ENCODE measurements at regions not wholly inside any gene's neighbourhood (a gene's known extent, or its start where the extent isn't known, plus 50 kb on each side); places are given as distances from the start of the nearest gene placed in this dataset.

DNA sequence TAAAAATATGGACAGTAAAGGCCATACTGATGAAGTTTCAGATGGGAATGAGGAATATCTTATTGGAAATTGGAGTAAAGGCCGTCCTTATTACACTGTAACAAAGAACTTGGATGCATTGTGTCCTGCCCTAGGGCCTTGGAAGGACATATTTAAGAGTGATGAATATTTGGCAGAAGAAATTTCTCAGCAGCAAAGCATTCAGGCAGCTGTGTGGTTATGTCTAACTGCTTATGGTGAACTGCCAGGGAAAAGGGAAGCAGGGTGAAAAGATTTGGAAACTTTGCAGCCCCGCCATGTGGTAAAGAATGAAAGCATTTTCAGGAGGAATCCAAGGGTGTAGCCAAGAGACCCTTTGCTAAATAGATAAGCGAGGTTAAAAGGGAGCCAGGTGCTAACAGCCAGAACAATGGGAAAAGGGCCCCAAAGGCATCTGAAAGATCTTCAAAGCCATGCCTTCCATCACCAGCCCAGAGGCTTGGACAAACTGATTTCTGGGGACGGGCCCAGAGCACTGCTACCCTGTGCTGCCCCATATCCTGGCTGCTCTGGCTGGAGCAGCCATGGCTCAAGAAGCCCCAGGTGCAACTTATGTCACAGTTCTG lies 200.0 kb downstream of the PTPRU start:
- peak; percentile 28 for DNase-seq

DNA sequence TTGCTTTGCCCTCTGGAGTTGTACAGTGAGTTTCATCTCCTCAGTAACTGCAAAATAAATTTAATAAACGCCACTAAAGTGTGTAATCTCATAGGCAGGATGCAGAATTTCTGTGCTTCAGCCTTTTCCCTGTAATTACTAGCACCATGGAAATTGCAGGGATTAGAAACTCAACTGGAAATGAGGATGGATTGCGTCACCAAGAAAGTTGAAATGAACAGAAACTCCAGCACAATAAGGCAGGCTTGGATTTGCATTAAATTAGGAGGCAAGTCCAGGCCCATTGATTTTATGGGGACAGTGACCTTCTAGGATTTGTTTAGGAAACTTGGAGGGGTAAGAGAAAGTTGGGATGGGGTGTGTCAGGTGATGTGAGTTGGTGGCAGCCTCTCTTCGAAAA lies 197.5 kb downstream of the PTPRU start:
- no peak for DNase-seq

DNA sequence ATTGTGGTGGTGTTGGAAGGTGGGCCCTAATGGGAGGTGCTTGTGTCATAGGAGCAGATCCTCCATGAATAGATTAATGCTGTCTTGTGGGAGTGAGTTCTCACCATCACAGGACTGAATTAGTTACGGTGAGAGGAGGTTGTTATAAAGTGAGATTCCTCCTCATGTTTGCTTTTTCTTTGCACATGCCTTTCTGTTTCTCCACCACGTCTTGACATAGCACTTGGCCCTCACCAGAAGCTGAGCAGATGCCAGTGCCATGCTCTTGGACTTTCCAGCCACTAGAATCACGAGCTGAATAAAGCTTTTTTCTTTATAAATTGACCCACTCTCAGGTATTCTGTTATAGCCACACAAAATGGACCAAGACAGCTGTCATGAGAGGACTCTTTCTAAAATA lies 194.8 kb downstream of the PTPRU start:
- DNase-seq: no peak

DNA sequence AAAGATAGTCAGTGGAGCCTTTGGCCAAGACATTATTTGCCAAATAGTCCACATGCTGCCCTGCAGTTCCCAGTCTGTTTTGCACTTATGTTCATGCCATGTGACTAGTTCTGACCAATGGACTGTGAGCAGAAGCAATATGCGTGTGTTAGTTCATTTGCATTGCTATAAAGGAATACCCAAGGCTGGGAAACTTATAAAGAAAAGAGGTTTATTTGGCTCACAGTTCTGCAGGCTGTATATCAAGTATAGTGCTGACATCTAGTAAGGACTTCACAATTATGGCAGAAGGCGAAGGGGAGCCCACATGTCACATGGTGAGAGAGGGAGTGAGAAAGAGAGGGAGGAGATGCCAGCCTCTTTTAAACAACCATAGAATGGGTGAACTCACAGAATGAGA lies 193.3 kb downstream of the PTPRU start:
- DNase-seq: no peak

DNA sequence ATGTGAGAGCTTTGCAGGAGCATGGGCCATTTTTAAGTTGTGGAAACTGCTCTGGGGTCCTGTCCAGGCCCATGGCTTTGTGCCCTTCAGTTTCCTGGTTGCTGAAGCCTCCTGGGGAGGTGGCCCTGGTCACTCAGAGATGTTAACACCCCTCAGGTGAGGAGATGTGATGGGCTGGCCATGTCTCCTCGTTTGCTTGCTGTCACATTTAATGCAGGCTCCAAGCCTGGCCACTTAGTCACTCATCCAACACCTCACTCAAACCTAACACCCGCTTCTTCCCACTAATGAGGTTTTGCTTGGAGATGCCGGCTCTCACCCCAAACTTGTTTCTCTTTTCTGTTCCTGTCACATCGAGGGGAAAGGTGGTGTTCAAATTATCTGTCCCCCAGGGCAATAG lies 192.7 kb downstream of the PTPRU start:
- DNase-seq: no peak

DNA sequence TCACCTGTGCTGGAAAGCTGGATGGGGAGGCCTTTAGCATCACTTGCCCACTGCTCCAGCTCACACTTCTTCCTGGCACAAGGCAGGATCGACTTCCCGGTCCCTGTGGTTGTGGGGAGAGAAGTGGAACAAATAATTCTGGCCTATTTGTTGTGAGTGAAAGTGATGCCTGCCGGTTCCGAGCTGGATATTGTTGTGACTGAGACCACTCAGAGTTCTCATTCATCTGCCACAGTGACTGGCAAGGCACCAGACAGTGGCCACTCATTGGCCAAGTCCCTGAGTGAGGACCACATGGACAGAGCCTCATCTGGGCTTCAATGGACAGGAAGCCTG lies 191.9 kb downstream of the PTPRU start:
- peak; percentile 12 for DNase-seq

DNA sequence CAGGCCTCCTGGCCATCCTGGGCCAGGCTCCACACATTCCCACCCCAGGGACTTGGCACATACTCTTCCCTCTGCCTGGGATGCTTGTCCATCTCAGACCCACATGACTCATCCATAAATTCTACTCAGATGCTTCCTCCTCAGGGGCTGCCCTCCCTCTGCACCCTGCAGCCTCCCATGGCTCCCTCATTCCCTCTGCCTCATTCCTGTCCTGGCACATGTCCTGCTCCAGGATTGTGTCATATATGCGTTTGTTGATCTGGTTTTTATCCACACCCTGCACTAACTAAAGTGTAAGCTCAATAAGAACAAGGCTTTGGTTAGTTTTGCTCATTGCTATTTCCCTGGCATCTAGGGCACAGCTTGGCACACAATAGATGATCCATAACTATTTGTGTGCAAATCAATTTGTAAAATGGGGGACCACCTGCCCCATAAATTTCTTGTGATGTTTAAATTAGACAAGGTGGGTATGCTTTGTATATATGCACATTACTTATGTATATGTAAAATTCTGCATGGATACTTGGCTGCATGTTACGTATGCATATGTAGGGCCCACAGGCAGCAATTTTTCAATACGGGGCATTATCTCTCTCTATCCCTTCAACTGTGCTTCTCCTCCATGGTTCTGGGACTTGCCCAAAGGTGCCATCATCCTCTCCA lies 191.4 kb downstream of the PTPRU start:
- DNase-seq: peak; percentile 41

DNA sequence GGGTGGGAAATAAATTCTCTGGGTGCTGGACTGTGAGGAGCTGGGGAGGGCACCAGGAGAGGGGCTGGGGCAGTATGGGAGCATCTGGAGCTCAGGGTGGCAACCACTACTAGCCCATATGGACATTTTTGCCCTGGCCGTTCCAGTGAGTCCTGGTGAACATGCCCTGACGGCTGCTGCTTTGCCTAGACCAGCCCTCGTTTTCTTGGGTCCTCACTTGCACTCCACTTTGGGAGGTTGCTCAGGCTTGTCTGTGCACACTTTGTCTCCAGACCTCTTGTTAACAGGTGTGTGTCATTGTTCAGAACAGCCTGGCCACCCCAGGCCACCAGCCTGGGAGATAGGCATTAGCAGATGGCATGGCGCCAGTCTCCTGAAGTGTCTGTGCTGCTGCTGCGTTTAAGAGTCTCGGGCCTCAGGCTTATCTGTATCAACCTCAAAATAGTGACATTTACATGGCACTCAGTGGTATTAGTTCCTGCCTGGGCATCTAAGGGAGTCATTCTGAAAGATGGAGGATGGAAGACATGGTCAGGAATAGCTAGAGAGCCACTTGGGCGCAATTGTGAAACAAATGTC lies 190.5 kb downstream of the PTPRU start:
- DNase-seq: peak; percentile 32

DNA sequence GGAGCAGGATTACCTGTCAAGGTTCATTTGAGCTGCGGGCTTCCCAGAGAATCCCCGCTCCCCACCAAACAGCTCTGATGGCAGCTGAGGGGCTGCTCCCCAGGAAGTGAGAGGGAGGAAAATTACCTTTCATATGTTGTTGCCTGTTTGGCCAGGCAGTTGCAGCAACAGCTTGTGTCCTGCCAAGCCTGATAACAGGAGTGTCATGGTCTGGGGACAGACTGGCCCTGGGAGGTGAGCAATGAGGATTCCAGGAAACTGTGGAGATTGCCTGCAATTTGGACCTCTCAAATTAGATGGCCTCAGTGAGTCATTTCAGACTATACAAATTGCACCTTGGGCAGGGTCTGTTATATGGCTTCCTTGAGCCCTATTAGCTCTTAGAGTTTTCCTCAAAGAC lies 189.3 kb downstream of the PTPRU start:
- peak; percentile 52 for DNase-seq

DNA sequence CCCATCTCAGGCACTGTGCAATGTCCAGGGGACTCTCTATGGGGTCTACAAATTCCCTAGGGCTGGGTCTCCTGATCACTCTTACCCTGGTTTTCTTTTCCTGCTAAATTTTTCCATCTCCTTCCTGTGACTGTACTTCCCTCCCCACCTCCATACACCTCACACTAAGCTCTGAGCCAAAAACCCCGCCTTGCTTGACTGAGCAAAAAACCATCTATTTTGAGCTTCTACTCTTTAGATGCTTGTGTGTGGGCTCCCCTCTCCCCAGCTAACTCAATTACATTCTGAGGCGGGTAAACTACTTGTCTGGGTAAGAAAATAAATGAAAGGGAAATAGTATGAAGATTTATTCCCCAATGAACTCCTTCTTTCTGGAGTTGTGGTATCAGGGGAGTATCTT lies 187.9 kb downstream of the PTPRU start:
- DNase-seq: no peak

DNA sequence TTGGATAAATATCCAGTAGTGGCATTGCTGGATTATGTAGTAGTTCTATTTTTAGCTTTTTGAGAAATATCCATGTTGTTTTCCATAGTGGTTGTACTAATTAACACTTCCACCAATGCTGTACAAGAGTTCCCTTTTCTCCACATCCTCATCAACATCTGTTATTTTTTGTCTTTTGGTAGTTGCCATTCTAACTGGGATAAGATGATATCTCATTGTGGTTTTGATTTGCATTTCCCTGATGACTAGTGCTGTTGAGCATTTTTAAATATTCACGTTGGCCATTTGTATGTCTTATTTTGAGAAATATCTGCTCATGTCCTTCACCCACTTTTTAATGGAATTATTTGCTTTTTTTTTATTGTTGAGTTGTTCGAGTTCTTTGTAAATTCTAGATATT lies 183.9 kb downstream of the PTPRU start:
- no peak for DNase-seq

DNA sequence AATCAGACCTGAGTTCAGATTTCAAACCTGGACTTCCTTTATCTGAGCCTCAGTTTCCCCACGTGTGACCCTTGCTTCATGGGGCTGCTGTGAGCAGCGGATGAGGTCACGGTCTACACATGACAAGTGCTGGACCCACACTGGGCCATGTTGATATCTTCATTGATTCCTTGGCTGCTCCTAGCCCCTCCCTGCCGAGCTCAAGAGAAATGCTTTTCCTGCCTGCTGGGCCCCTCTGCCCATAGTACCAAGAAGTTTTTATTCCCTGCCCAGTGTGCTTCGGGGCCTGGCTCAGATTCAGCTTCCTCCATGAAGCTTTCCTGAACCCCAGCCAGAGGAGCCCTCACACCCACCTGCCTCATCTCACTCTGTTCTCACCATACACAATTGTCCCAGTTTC lies 181.6 kb downstream of the PTPRU start:
- DNase-seq: peak; percentile 29

DNA sequence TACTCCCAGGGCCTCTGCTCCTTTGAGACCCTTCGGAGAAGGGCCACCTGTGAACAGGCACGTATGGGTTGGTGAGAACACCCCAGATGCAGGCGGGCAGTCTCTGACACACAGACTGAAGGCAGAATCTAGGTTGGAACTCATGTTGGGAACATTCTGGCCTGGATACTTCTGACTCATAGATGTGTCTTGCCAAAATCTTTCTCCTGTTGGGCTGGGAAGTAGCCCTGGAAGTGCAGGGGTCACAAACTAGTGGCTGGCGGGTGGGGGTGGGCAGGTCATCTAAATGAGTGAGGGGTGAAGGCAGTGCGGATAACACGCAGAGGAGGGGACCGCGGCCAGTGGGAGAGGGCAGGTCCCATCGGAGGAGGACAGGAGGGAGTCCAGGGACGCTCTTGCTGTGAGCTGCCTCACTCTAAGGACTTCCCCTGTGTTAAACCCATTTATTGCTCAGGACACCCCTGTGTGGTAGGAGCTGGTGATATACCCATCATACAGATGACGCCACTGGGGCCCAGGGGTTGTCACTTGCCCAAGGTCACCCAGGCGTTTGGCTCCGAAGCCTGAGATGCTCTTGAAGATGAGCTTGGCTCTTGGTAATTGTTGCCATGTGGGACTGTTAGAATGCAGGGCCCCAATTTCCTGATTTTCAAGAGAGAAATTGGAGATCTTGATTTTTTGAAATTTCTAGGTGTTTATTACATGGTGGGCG lies 181.0 kb downstream of the PTPRU start:
- DNase-seq: peak; percentile 40

DNA sequence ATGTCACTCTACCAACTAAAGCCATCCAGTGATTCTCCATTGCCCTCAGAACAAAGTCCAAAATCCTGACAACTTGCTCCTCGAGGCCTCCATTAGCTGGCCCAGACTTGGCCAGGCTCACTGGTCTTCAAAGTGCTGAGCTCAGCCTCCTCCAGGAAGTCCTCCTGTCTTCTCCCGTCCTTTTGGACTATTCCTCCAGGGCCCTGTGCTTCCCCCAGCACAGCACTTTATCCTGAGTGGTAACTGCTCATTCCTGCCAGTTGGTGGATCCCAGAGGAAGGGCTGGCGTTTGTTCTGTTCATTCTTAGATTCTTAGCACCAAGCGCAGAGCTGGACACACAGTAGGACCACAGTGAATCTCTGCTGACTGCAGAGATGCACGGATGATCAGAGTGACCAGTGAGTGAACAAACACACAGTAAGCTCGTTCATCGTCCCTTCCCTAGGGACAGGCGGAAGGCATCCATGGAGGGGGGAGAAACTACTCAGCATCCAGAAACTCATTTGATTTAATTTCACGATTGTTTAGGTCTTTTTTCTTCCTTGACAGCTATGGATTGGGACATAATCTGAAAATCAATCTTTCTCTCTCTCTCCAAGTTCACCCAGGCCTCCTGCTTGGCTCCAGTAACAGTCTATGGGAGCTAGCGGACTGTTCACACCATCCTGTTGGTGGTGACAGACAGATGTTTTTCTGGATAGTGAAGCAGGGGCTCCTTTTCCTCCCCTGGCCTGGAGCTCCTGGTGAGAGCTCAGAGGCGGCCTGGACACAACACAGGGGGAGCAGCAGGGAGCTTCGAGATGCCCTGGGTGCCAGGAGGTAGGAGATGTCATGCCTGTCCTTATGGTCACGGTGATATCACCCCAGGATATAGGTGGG lies 180.2 kb downstream of the PTPRU start:
- DNase-seq: peak; percentile 55

DNA sequence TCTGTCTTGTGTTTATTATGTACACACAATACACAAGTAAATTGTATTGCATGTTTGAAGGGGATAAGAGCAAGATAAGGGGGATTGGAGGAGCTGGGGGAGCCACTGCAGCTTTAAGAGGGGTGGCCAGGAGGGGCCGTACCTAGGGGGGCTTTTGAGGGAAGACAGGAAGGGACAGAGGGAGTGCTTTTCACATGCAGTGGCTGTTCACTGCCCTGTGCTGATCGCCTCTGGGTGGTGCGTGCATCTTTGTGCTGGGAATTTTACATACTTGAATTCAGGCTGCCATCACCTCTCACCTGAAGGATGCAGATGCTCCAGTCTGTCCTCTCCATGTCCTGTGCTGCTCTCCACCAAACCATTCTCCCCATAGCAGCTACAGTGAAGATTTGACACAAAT lies 179.5 kb downstream of the PTPRU start:
- DNase-seq: peak; percentile 11

DNA sequence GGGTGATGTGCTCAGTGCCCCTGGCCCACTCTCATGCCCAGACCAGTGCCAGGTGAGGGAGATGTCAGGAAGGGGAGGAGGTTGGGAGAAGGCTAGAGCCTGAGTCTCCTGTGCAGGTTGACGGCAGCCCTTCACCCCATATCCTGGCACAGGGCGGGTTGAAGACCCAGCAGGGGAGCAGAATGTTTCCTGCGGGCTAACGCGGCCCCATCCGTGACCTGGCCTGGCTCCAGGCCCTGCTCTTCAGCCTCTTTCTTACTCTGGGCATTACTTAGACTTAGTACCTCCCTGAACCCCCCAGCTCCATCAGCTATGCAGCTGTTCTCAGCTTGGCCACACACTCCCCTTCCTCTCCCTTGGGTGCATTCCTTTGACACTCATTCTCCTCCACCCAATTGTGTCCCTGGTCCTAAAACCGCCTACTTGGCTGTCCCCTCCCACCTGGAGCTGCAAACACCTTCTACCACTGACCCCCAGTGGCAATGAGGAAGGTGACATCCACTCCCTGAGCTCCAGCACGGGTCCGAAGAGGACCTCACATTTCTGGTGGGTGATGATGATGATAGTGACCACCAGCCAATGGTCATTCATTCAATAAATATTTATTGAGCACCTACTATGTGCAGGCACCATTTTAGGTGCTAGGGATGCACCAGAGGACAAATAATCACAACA lies 179.0 kb downstream of the PTPRU start:
- DNase-seq: peak; percentile 64

DNA sequence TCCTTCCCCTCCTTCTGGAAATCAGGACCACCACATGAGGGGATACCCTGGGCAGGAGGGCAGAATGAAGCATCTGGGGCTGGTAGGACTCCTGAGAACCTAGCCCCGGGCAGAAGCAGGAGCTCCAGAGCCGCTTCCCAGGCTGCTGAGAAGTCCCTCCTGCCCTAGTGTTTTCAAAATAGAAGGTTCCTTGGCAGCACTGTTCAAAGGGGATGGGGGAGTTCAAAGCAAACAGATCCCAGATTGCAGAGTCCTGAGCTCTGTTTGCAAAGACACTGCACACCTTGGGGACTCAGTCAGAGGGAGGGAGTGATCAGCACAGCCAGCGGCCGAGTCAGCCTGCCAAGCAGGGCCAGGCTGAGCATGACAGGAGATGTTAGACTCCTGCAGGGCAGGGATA lies 177.8 kb downstream of the PTPRU start:
- DNase-seq: peak; percentile 47

DNA sequence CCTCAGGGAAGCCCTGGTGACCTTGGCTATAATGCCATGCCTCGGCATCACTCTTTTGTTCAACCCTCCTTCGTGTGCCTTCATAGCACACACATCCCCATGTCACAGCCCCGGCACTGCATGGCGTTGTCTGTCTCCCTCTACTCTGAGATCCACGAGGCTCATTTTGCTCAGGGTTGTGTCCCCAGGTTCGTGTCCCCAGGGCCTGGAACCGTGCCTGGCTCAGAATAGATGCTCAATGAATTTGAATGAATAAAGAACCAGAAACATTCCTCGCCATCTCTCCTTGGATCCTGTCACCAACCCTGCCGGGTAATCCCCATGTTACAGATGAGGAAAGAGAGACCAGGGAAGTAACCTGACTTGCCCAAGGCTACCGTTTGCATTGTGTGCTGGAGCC lies 177.3 kb downstream of the PTPRU start:
- peak; percentile 25 for DNase-seq

DNA sequence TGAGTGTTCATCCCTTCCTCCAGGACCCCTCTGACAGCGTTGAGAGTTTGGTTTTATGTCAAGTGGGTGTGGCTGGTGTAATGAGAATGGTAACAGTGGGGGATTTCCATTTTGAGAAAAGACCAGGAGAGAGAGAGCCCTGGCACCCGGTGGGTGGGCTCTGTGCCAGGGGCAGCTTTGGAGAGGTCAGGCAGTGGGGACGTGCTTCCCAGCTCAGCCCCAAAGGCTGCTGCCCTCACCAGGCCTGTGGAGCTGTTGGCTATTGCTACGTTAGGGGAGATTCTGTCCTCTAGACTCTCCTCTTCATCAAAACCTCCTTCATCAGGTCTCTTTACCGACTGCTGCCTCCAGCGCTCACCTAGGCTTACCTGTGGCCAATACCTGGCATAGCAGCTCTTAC lies 176.3 kb downstream of the PTPRU start:
- DNase-seq: peak; percentile 29

DNA sequence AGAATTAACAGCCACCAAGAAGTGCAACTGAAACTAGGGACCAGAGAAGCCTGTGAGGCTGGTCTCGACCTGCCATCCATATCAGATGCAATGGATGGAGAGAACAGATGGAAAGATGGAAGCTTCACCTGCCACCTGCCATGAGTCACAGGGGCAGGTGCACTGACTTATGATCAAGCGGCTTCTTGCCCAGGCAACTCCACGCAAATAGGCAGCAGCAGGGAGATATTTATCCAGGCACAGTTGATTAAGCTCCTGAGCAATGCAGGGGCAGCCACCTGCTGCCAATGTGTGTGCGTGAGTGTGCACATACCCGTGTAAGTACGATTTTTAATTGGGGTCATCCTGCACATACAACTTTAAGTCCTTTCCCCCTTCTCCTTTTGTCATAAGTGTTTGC lies 174.2 kb downstream of the PTPRU start:
- DNase-seq: peak; percentile 38

DNA sequence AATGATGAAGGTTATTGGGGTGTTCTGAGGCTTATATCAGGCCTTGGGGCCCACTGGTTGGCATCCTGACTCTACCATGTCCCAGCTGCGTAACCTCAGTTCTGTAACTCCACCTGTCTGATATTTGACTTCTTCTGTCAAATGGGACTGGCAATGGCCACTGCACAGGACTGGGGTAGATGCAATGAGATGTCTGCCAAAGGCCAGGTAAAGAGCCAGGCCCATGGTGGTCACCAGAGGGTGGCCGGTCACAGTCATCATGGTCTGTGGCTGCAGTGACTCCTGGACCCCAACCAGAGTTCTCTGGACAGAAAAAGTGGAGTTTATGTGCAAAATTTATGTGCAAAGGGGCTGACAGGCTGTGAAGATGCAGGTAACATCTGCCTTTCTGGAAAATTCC lies 173.3 kb downstream of the PTPRU start:
- peak; percentile 33 for DNase-seq

DNA sequence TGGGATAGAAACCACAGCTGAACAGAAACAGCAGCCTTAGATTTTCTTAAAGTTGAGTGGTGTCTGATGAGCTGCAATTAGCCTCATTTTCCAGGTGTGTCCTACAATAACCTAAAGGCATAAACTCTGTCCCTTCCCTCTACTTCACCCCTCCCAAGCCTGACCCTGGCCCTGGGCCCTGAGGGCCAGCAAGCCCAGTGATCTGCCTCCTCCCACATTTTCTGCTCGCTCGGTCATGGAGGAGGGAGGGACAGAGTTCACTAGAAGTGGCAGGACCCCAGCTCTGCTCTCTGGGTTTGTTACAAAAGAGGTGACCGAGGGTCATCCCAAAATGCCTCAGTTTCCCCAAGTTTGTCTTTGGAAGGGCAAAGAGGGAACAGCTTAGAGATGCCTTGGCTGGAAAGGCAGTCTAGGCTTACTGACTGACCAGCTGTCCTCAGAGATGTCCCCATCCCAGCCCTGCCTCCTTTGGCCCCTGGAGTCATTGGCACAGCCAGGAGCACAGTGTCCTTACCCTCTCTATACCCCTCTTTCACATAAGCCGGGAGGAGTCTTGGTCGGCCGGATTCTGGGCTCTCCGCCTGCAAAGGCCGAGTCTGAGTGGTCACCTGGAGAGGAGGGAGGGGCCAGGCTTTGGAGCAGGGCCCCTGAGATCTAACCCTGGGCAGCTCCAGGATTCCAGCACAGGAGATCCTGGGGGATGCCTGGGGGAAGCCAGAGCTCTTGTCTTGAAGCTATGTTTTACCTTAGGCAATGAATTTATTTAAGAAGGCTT lies 172.7 kb downstream of the PTPRU start:
- peak; percentile 45 for DNase-seq

All from islet precursor cell (in vitro differentiated cells).